ENCODE measurements at regions not wholly inside any gene's neighbourhood (a gene's known extent, or its start where the extent isn't known, plus 50 kb on each side); places are given as distances from the start of the nearest gene placed in this dataset.

- Histone ChIP-seq H3K27me3 (ENCODE audit: control insufficient read depth in 1 of 2, insufficient read depth in 2 of 2, low read length in 2 of 2) (no peaks in the 10 kb centered on the region), H2AFZ (ENCODE audit: low read length) (no peak overlapping the region), H3K4me3 (replicated peaks in 1 of 3; ENCODE audit: insufficient read depth in 1 of 3, low read depth in 2 of 3, low read length in 3 of 3) (no peak overlapping the region), H3K79me2 (ENCODE audit: insufficient read depth, low read length) (no peaks in the 10 kb centered on the region), H3K9me3 (ENCODE audit: low read length) (no peaks in the 10 kb centered on the region), H4K20me1 (ENCODE audit: insufficient read depth, low read length) (no peaks in the 10 kb centered on the region), H3K4me2 (ENCODE audit: low read depth, low read length) (no peak overlapping the region), H3K9ac (ENCODE audit: insufficient read depth, low read depth, low read length) (no peak overlapping the region), H3K36me3 (replicated peaks in 1 of 2; ENCODE audit: control insufficient read depth in 1 of 2, insufficient read depth in 2 of 2, low read length in 2 of 2) (no peaks in the 10 kb centered on the region), H3K4me1 (ENCODE audit: insufficient read depth, low read length) (no peaks in the 10 kb centered on the region), H3K27ac (ENCODE audit: extremely low read length, insufficient read depth, low read length) (no peak overlapping the region)
- intact Hi-C loops (cut with micrococcal nuclease; ENCODE audit: unreplicated experiment) (loop anchor here (5.0 kb wide), 1 partner anchor 381 kb away; no protein-coding TSS in a partner anchor), in situ Hi-C loops (cut with HindIII; ENCODE audit: extremely low pct_ligation_motif_present, low pct_unique_long_range_greater_than_20kb) (no loop called here)
- TF ChIP-seq STAG1 (CRISPR knock-in tag; IDR thresholded peaks at IDR 0.05) (peak; percentile 13; the same call in 1 of the 2 replicates), CTCF (CRISPR knock-in tag; IDR thresholded peaks at IDR 0.05) (peak; percentile 46; the same call in 1 of the 2 replicates), ATAD3A (CRISPR knock-in tag; IDR thresholded peaks at IDR 0.05) (no peak)
- ATAC-seq (peak; percentile 81), DNase-seq (ENCODE audit: low spot score) (no peak), FAIRE-seq (no peak)
- ChIA-PET CTCF (ENCODE audit: low intra/inter-chr PET ratio, low total read pairs) (no interaction called here), POLR2A (no interaction called here)
- BruUV-seq (replicated peaks), result no TSS peak
- 15% methylated on average over 3 of the region's 3 CpGs for WGBS (ENCODE audit: low lambda C conversion rate)
These were observed 221.3 kb upstream of the TAS2R1 start for GRCh38 chr5:9851458-9851857.

GRCh38 chr5:9850456-9850855 is 220.3 kb upstream of the TAS2R1 start:
- no peaks in the 10 kb centered on the region for H4K20me1 ChIP-seq (ENCODE audit: insufficient read depth, low read length)
- H3K4me2 ChIP-seq (ENCODE audit: low read depth, low read length), result no peak overlapping the region
- H3K9me3 ChIP-seq (ENCODE audit: low read length), result no peaks in the 10 kb centered on the region
- H3K36me3 ChIP-seq (replicated peaks in 1 of 2; ENCODE audit: control insufficient read depth in 1 of 2, insufficient read depth in 2 of 2, low read length in 2 of 2), result no peaks in the 10 kb centered on the region
- intact Hi-C loops (cut with micrococcal nuclease; ENCODE audit: unreplicated experiment) (loop anchor here (5.0 kb wide), 1 partner anchor 382 kb away; no protein-coding TSS in a partner anchor), in situ Hi-C loops (cut with HindIII; ENCODE audit: extremely low pct_ligation_motif_present, low pct_unique_long_range_greater_than_20kb) (no loop called here)
- no peaks in the 10 kb centered on the region for H3K79me2 ChIP-seq (ENCODE audit: insufficient read depth, low read length)
- H3K27ac ChIP-seq (ENCODE audit: extremely low read length, insufficient read depth, low read length), result no peak overlapping the region
- ChIA-PET CTCF (ENCODE audit: low intra/inter-chr PET ratio, low total read pairs) (no interaction called here), POLR2A (no interaction called here)
- H3K4me1 ChIP-seq (ENCODE audit: insufficient read depth, low read length), result no peaks in the 10 kb centered on the region
- H3K4me3 ChIP-seq (replicated peaks in 1 of 3; ENCODE audit: insufficient read depth in 1 of 3, low read depth in 2 of 3, low read length in 3 of 3), result no peak overlapping the region
- ATAC-seq (no peak), DNase-seq (ENCODE audit: low spot score) (no peak), FAIRE-seq (no peak)
- H3K9ac ChIP-seq (ENCODE audit: insufficient read depth, low read depth, low read length), result no peak overlapping the region
- no TSS peak for BruUV-seq (replicated peaks)
- H3K27me3 ChIP-seq (ENCODE audit: control insufficient read depth in 1 of 2, insufficient read depth in 2 of 2, low read length in 2 of 2), result no peaks in the 10 kb centered on the region
- WGBS (ENCODE audit: low lambda C conversion rate), result 0% methylated on average over 3 of the region's 5 CpGs
- no peak overlapping the region for H2AFZ ChIP-seq (ENCODE audit: low read length)
- TF ChIP-seq ZNF768 (CRISPR knock-in tag; IDR thresholded peaks at IDR 0.05) (no peak), U2AF1 (optimal IDR thresholded peaks at IDR 0.05; ENCODE audit: low read depth, low read length) (no peak), ZNF362 (CRISPR knock-in tag; IDR thresholded peaks at IDR 0.05; ENCODE audit: borderline replicate concordance) (no peak), NFE2 (CRISPR knock-in tag; IDR thresholded peaks at IDR 0.05) (no peak), RARG (CRISPR knock-in tag; IDR thresholded peaks at IDR 0.05; ENCODE audit: low read depth) (no peak), CENPT (CRISPR knock-in tag; IDR thresholded peaks at IDR 0.05; ENCODE audit: low read depth) (no peak), MTERF4 (CRISPR knock-in tag; IDR thresholded peaks at IDR 0.05) (no peak), TBL1XR1 (IDR thresholded peaks at IDR 0.05; ENCODE audit: borderline replicate concordance, low read length, partially characterized antibody) (no peak), LRRFIP1 (CRISPR knock-in tag; conservative IDR thresholded peaks at IDR 0.05) (no peak), ZNF296 (CRISPR knock-in tag; conservative IDR thresholded peaks at IDR 0.05) (no peak)
